ENCODE measurements at regions not wholly inside any gene's neighbourhood (a gene's known extent, or its start where the extent isn't known, plus 50 kb on each side); places are given as distances from the start of the nearest gene placed in this dataset.
"Not testable (repeated sequence)": the region's sequence is repeated elsewhere in the genome, so short reads cannot be mapped to it uniquely, and the experiment has no call there.

DNA sequence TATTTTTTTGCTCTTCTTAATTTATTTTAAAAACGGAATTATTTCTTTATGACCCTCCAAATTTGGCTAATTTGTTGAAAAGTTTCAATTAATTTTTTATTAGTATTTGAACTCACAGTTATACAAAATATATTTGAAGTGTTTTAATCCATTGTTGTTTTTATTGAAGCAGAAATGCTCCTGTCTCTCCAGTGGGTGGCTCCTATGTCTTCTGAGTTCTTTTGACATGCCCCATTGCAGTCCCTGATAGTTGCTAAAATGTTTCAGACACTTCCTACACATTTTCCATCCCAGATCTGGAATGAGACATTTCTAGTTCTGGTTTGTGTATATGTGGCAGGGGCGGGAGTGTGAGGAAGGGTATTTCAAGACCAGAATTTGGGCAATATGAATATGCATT, 579.4 kb upstream of the PRR20A start:
- Histone ChIP-seq H3K4me3 (no peak overlapping the region), H3K9me3 (no peaks in the 10 kb centered on the region), H3K36me3 (no peaks in the 10 kb centered on the region), H3K27ac (replicated peaks in 1 of 4) (no peak overlapping the region), H3K27me3 (no peaks in the 10 kb centered on the region), H3K4me1 (no peaks in the 10 kb centered on the region)
- no peak for TF ChIP-seq EP300 (IDR thresholded peaks at IDR 0.05)
- intact Hi-C loops (cut with DNase I): no loop called here
- DNase-seq (ENCODE audit: extremely low spot score): no peak
- WGBS: 76% methylated on average over 2 of the region's 2 CpGs

DNA sequence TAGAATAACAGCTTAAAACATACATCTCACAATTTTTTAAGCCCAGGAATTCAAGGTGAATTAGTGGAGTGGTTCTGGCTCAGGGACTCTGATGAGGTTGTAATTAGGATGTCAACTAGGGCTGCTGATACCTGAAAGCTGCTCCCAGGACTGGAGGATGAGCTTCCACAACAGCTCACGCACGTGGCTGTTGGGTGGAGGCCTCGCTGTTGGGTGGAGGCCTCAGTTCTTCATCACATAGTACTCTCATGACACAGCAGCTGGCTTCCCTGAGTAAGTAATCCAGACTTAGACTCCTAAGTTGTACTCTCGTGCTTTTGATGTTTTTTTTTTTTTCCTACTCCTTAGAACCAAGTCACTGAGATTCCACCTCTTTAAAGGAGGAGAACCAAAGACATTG, 577.1 kb upstream of the PRR20A start:
- Histone ChIP-seq H3K27ac (replicated peaks in 1 of 4) (no peak overlapping the region), H3K27me3 (no peaks in the 10 kb centered on the region), H3K4me3 (no peak overlapping the region), H3K36me3 (no peaks in the 10 kb centered on the region), H3K4me1 (no peaks in the 10 kb centered on the region), H3K9me3 (no peaks in the 10 kb centered on the region)
- 71% methylated on average over 4 of the region's 4 CpGs for WGBS
- no peak for DNase-seq (ENCODE audit: extremely low spot score)
- intact Hi-C loops (cut with DNase I): no loop called here
- TF ChIP-seq POLR2A (IDR thresholded peaks at IDR 0.05; ENCODE audit: low read depth) (no peak), EP300 (IDR thresholded peaks at IDR 0.05) (no peak), POLR2AphosphoS5 (IDR thresholded peaks at IDR 0.05) (no peak)
- TF ChIP-seq, protein P1, sequence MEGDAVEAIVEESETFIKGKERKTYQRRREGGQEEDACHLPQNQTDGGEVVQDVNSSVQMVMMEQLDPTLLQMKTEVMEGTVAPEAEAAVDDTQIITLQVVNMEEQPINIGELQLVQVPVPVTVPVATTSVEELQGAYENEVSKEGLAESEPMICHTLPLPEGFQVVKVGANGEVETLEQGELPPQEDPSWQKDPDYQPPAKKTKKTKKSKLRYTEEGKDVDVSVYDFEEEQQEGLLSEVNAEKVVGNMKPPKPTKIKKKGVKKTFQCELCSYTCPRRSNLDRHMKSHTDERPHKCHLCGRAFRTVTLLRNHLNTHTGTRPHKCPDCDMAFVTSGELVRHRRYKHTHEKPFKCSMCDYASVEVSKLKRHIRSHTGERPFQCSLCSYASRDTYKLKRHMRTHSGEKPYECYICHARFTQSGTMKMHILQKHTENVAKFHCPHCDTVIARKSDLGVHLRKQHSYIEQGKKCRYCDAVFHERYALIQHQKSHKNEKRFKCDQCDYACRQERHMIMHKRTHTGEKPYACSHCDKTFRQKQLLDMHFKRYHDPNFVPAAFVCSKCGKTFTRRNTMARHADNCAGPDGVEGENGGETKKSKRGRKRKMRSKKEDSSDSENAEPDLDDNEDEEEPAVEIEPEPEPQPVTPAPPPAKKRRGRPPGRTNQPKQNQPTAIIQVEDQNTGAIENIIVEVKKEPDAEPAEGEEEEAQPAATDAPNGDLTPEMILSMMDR (IDR thresholded peaks at IDR 0.05): no peak

DNA sequence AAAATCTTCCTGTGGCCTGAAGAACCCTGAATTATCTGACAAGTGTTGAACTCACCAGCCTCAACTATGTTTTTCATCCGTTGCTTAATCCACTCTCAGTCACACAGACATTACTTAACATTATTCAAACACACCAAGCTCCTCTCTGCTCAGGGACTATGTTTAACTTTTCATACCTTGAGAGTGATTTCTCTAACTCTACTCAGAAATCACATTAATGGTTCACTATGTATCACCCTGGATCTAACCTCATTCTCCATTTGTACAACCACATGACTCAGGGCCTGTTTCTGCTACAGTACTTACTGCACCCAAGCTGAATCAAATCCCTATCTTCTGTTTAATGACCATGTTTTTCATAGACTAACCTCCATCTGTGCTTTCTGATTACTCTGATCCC, 553.7 kb upstream of the PRR20A start:
- H3K4me1 ChIP-seq: no peaks in the 10 kb centered on the region
- DNase-seq (ENCODE audit: extremely low spot score): no peak
- intact Hi-C loops (cut with DNase I): no loop called here
- TF ChIP-seq POLR2A (IDR thresholded peaks at IDR 0.05; ENCODE audit: low read depth): no peak
- TF ChIP-seq, protein P1 (IDR thresholded peaks at IDR 0.05): no peak
- TF ChIP-seq EP300 (IDR thresholded peaks at IDR 0.05): no peak
- no peak for TF ChIP-seq POLR2AphosphoS5 (IDR thresholded peaks at IDR 0.05)
- H3K27me3 ChIP-seq: no peaks in the 10 kb centered on the region
- WGBS: 53% methylated on average over 1 of the region's 1 CpG
- no peaks in the 10 kb centered on the region for H3K9me3 ChIP-seq
- H3K27ac ChIP-seq (replicated peaks in 1 of 4): no peak overlapping the region
- H3K4me3 ChIP-seq: no peak overlapping the region
- H3K36me3 ChIP-seq: no peaks in the 10 kb centered on the region

DNA sequence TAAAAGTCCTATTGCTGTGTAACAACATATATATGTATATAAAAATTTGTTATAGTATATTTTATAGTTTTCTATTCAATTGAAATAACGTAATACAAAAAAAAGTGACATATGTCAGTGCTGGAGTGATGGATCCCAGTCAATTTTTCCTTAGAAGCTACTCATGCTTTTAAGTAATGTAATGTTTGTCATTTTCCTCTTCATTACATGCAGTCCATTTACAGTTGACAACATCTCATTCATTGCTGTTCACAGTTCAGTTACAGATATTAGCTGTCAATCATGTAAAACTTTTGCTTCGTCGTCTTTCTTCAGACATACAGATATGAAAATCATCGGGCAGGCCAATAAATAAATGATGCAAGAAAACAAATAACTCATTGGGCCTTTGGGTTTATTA, 525.1 kb upstream of the PRR20A start:
- H3K27me3 ChIP-seq: no peaks in the 10 kb centered on the region
- no peak for DNase-seq (ENCODE audit: extremely low spot score)
- no peak overlapping the region for H3K27ac ChIP-seq (replicated peaks in 1 of 4)
- H3K9me3 ChIP-seq: peaks cover 0 to 5% (median 0%) of the 10 kb centered on the region in 4 donors
- intact Hi-C loops (cut with DNase I): no loop called here
- TF ChIP-seq POLR2A (IDR thresholded peaks at IDR 0.05; ENCODE audit: low read depth): no peak
- no peak for TF ChIP-seq POLR2AphosphoS5 (IDR thresholded peaks at IDR 0.05)
- no peak for TF ChIP-seq EP300 (IDR thresholded peaks at IDR 0.05)
- TF ChIP-seq, protein P1 (IDR thresholded peaks at IDR 0.05): no peak
- WGBS: 94% methylated on average over 4 of the region's 4 CpGs
- H3K36me3 ChIP-seq: no peaks in the 10 kb centered on the region
- no peak overlapping the region for H3K4me3 ChIP-seq
- no peaks in the 10 kb centered on the region for H3K4me1 ChIP-seq

DNA sequence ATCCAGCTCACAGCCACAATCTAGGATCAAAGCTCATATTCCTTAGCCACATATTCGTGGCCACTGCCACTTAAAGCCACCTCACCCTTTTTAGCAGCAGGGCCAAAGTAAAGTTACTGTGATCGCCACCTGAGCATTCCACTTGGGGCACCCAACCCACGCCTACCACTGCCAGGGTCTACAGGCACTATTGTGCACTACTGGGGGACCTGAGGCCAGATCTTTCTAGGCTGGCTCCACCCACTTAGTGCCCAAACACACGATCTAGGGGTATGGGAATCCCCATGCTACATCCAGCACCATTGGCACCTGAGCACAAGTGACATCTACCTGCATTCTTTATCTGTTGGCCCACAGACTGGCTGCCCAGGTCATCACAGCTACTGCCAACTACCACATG, 517.9 kb upstream of the PRR20A start:
- Histone ChIP-seq H3K36me3 (no peaks in the 10 kb centered on the region), H3K27me3 (no peaks in the 10 kb centered on the region), H3K9me3 (peaks cover 0 to 11% (median 9%) of the 10 kb centered on the region in 4 donors), H3K4me3 (no peak overlapping the region), H3K4me1 (no peaks in the 10 kb centered on the region), H3K27ac (replicated peaks in 1 of 4) (no peak overlapping the region)
- no peak for TF ChIP-seq EP300 (IDR thresholded peaks at IDR 0.05)
- no peak for TF ChIP-seq POLR2AphosphoS5 (IDR thresholded peaks at IDR 0.05)
- TF ChIP-seq, protein P1 (IDR thresholded peaks at IDR 0.05): no peak
- TF ChIP-seq POLR2A (IDR thresholded peaks at IDR 0.05; ENCODE audit: low read depth): no peak
- no peak for DNase-seq (ENCODE audit: extremely low spot score)
- intact Hi-C loops (cut with DNase I): no loop called here
- 76% methylated on average over 4 of the region's 4 CpGs for WGBS

DNA sequence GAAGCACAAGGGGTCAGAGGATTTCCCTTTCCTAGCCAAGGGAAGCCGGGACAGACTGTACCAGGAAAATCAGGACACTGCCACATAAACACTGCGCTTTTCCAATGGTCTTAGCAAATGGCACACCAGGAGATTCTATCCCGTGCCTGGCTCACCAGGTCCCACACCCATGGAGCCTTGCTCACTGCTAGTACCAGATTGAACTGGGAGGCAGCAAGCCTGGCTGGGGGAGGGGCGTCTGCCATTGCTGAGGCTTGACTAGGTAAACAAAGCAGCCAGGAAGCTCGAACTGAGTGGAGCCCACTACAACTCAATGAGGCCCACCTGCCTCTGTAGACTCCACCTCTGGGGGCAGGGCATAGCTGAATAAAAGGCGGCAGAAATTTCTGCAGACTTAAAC, 511.8 kb upstream of the PRR20A start:
- H3K4me1 ChIP-seq; H3K4me3 ChIP-seq; H3K27me3 ChIP-seq; H3K27ac ChIP-seq (replicated peaks in 1 of 4); intact Hi-C loops (cut with DNase I); DNase-seq (ENCODE audit: extremely low spot score); H3K36me3 ChIP-seq: not testable (repeated sequence)
- WGBS: 85% methylated on average over 5 of the region's 6 CpGs
- peaks cover 0 to 19% (median 12%) of the 10 kb centered on the region in 4 donors for H3K9me3 ChIP-seq

DNA sequence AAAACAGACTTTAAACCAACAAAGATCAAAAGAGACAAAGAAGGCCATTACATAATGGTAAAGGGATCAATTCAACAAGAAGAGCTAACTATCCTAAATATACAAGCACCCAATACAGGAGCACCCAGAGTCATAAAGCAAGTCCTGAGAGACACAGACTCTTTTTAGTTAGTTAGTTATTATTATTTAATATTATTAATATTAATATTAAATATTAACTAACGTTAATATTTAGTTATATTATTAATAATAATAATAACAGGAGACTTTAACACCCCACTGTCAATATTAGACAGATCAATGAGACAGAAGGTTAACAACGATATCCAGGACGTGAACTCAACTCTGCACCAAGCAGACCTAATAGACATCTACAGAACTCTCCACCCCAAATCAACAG, 509.7 kb upstream of the PRR20A start:
- not testable (repeated sequence) for H3K4me3 ChIP-seq
- WGBS: 90% methylated on average over 3 of the region's 3 CpGs

More for the DNA sequence above, 509.7 kb upstream of the PRR20A start:
- H3K36me3 ChIP-seq; H3K4me1 ChIP-seq; H3K27me3 ChIP-seq; intact Hi-C loops (cut with DNase I); DNase-seq (ENCODE audit: extremely low spot score); H3K27ac ChIP-seq (replicated peaks in 1 of 4): not testable (repeated sequence)
- H3K9me3 ChIP-seq: peaks cover 0 to 19% (median 10%) of the 10 kb centered on the region in 4 donors

Data from esophagus muscularis mucosa (tissue), 4 donors.